Fibroblast of villous mesenchyme (primary cell): ENCODE measurements at regions not wholly inside any gene's neighbourhood (a gene's known extent, or its start where the extent isn't known, plus 50 kb on each side); places are given as distances from the start of the nearest gene placed in this dataset.
"Not testable (repeated sequence)": the region's sequence is repeated elsewhere in the genome, so short reads cannot be mapped to it uniquely, and the experiment has no call there.

ENCODE experiments used
- DNase-seq: peaks from one replicate; pipeline ENCODE4 v3.0.0-alpha.2; 2010; ENCODE audit warnings: low read depth
- H3K4me3 ChIP-seq: 2 replicates; pipeline ENCODE4 v1.5.1; 2011; ENCODE audit warnings: low read depth, mild to moderate bottlenecking, low read length
- CTCF ChIP-seq: IDR thresholded peaks from 2 replicates; pipeline ENCODE4 v1.5.1; 2012; ENCODE audit warnings: low read depth, mild to moderate bottlenecking, low read length; ENCODE audit not compliant: insufficient read depth

GRCh38 chr4:64729561-64729960 is 320.3 kb upstream of the TECRL start:
- TF ChIP-seq CTCF = no peak
- DNase-seq = no peak
- H3K4me3 ChIP-seq = no peak overlapping the region

- no peak for TF ChIP-seq CTCF
- H3K4me3 ChIP-seq = no peak overlapping the region
- DNase-seq = no peak
These were observed 318.7 kb upstream of the TECRL start for GRCh38 chr4:64727960-64728359.

DNA sequence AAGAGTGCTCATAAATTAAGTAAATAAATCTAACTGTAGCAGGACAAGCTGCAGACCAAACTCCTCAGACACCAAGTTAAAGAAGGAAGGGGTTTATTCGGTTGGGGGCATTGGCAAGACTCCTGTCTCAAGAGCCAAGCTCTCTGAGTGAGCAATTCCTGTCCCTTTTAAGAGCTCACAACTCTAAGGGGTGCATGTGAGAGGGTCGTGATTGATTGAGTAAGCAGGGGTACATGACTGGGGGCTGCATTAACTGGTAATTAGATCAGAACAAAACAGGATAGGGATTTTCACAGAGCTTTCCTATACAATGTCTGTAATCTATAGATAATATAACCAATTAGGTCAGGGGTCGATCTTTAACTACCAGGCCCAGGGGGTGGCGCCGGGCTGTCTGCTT is 318.1 kb upstream of the TECRL start:
- DNase-seq, H3K4me3 ChIP-seq: not testable (repeated sequence)

- no peak for TF ChIP-seq CTCF
- no peak for DNase-seq
- H3K4me3 ChIP-seq = no peak overlapping the region
These were observed 315.4 kb upstream of the TECRL start for GRCh38 chr4:64724689-64725088.

DNA sequence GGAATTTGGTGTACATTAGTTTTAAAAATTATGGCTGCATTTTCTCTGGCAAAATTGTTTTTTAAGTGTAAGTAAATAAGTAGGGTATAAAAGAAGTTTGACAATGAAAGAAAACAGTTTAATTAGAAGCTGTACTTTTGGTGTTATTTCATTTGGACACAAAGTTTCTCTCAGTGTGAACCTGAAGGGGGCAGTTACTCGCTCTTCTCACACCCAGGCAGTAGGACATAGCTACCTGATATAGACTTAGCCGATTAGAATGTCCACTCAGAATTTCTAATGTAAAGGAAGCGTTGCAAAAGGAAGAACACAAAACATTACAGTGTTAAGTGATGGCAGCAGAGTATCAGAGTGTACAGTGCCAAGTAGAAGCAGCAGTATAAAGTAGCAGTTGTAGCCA is 311.9 kb upstream of the TECRL start:
- DNase-seq = no peak
- no peak for TF ChIP-seq CTCF

DNA sequence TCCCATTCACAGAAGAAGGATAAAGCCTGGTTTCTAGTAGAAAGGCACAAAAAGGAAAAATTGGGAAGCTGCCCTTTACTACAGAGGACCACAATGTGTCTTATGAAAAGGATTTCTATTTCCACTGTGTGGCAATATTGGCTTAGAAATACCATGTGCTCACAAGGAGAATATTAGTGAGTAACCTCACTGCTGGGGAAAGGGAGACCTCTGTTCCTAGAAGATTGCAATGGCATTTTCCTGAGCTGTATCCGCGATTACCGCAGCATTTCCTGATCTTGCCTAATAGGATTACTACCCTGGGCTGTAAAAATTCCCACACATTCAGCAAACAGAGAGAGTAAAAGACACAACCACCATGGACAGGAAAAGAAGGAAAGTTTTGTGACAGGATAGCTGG is 308.8 kb upstream of the TECRL start:
- no peak for DNase-seq
- H3K4me3 ChIP-seq = no peak overlapping the region
- TF ChIP-seq CTCF = no peak

More for the DNA sequence above, 311.9 kb upstream of the TECRL start:
- H3K4me3 ChIP-seq = no peak overlapping the region

- no peak for DNase-seq
- no peak overlapping the region for H3K4me3 ChIP-seq
- TF ChIP-seq CTCF = no peak
These were observed 306.5 kb upstream of the TECRL start for GRCh38 chr4:64715741-64716140.

DNA sequence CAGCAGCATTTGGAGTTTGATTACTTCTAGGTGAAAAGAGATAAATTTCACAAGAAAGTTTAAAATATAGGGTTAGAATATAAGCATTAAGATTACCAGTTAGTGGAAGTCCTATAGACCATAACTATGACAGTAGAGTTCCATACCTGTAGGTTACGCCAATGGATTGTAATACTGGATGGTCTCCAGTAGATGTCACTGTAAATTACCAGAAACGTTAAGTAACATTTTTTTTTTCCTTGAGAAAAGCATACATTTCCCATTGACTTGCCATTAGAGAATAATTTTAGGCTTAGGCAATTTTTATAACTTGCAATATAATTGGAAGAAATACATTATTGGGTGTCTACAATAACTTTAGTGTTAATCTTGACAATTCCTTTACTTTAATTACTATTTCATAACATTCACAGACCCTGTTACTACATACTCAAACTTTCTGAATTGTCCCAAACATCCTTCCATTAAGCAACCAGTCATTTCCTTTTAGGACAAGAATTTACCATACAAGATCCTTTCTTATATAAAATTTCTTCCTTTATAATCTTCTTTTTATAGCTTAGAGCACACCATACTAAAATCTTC is 304.1 kb upstream of the TECRL start:
- no peak overlapping the region for H3K4me3 ChIP-seq
- DNase-seq = peak; percentile 1
- peak; percentile 36 for TF ChIP-seq CTCF
